IMR-90 (cell line): ENCODE measurements at regions not wholly inside any gene's neighbourhood (a gene's known extent, or its start where the extent isn't known, plus 50 kb on each side); places are given as distances from the start of the nearest gene placed in this dataset.

Experiments
- ATAC-seq: fragments of 200-7000 bp; cut with Tn5 transposase; 2 replicates; pipeline ENCODE4 v1.9.1; 2020; ENCODE audit warnings: low read depth, mild to moderate bottlenecking, moderate library complexity
- BruUV-seq: library from RNA; stranded (reverse); fragments of 400-500 nt; replicated peaks from 2 replicates; lab custom pipeline; 2021; lab: Mats Ljungman, UMichigan
- CTCF ChIA-PET: fragments of 300-600 bp; formaldehyde crosslinking; extraction: SDS; loops from one replicate; lab custom pipeline; 2021; ENCODE audit warnings: antibody characterized with exemption; lab: Yijun Ruan, JAX
- POLR2A ChIA-PET: fragments of 300-600 bp; sonication (Branson Sonifier 250); formaldehyde crosslinking; loops from one replicate; lab custom pipeline; 2022; ENCODE audit warnings: antibody characterized with exemption; ENCODE audit not compliant: unreplicated experiment; lab: Charles Lee
- DNase-seq: peaks from one replicate; pipeline ENCODE4 v3.0.0; 2013
- H2AFZ ChIP-seq: replicated peaks from 2 replicates; pipeline ENCODE3; 2013; ENCODE audit warnings: low read length, mild to moderate bottlenecking; ENCODE audit not compliant: poor library complexity
- H2AK5ac ChIP-seq: 2 replicates; pipeline ENCODE4 v1.6.1; 2013; ENCODE audit warnings: low read depth, low read length, inconsistent platforms
- H2AK9ac ChIP-seq: replicated peaks from 2 replicates; pipeline ENCODE3; 2013; ENCODE audit warnings: mild to moderate bottlenecking, low read depth, low read length, moderate library complexity; ENCODE audit not compliant: poor library complexity
- H2BK120ac ChIP-seq: 2 replicates; pipeline ENCODE4 v1.6.1; 2013; ENCODE audit warnings: low read depth, low read length, inconsistent platforms
- H2BK15ac ChIP-seq: 3 replicates; pipeline ENCODE4 v1.6.1; 2013; ENCODE audit warnings: low read depth, low read length, inconsistent platforms
- H2BK20ac ChIP-seq: 2 replicates; pipeline ENCODE4 v1.6.1; 2013; ENCODE audit warnings: low read depth, mild to moderate bottlenecking, inconsistent platforms, low read length, moderate library complexity
- H2BK5ac ChIP-seq: 2 replicates; pipeline ENCODE4 v1.6.1; 2013; ENCODE audit warnings: mild to moderate bottlenecking, low read depth, low read length, inconsistent platforms; ENCODE audit not compliant: poor library complexity, severe bottlenecking
- H3K14ac ChIP-seq: replicated peaks from 2 replicates; pipeline ENCODE4 v1.6.1; 2013; ENCODE audit warnings: low read depth, low read length, inconsistent platforms
- H3K18ac ChIP-seq: 2 replicates; pipeline ENCODE4 v1.6.1; 2013; ENCODE audit warnings: low read depth, low read length, control low read depth
- H3K23ac ChIP-seq: 2 replicates; pipeline ENCODE4 v1.6.1; 2013; ENCODE audit warnings: low read depth, low read length, inconsistent platforms
- H3K27ac ChIP-seq: 2 replicates; pipeline ENCODE4 v1.5.1; 2013; ENCODE audit warnings: mild to moderate bottlenecking, control low read depth, low read length; ENCODE audit not compliant: insufficient read depth
- H3K27me3 ChIP-seq: 2 replicates; pipeline ENCODE4 v1.6.1; 2013; ENCODE audit warnings: low read length; ENCODE audit not compliant: control insufficient read depth, insufficient read depth
- H3K36me3 ChIP-seq: 2 replicates; pipeline ENCODE4 v1.6.1; 2013; ENCODE audit warnings: low read length, mixed read lengths; ENCODE audit not compliant: control insufficient read depth, insufficient read depth
- H3K4ac ChIP-seq: 2 replicates; pipeline ENCODE4 v1.6.1; 2013; ENCODE audit warnings: low read depth, low read length, inconsistent platforms
- H3K4me1 ChIP-seq: 2 replicates; pipeline ENCODE4 v1.6.1; 2013; ENCODE audit warnings: low read length, mixed read lengths; ENCODE audit not compliant: control insufficient read depth, insufficient read depth
- H3K4me2 ChIP-seq: 2 replicates; pipeline ENCODE4 v1.6.1; 2013; ENCODE audit warnings: low read depth, mild to moderate bottlenecking, control low read depth, low read length, moderate library complexity
- H3K4me3 ChIP-seq: 2 replicates; pipeline ENCODE4 v1.5.1; 2013; ENCODE audit warnings: low read depth, mild to moderate bottlenecking, control low read depth, low read length, moderate library complexity; ENCODE audit not compliant: insufficient read depth
- H3K56ac ChIP-seq: 2 replicates; pipeline ENCODE4 v1.6.1; 2013; ENCODE audit warnings: low read length, inconsistent platforms; ENCODE audit not compliant: insufficient read depth; ENCODE audit errors: extremely low read depth
- H3K79me1 ChIP-seq, 2 experiments: 2 replicates each; pipeline ENCODE4 v1.6.1; 2013; ENCODE audit warnings: low read length in 2 of 2, inconsistent platforms in 1 of 2, low read depth in 1 of 2
- H3K9ac ChIP-seq: 2 replicates; pipeline ENCODE4 v1.6.1; 2013; ENCODE audit warnings: low read depth, low read length, control low read depth
- H3K9me1 ChIP-seq: 2 replicates; pipeline ENCODE4 v1.6.1; 2013; ENCODE audit warnings: low read length, inconsistent platforms; ENCODE audit not compliant: insufficient read depth
- H3K9me3 ChIP-seq: 2 replicates; pipeline ENCODE4 v1.6.1; 2013; ENCODE audit warnings: low read length; ENCODE audit not compliant: control insufficient read depth, insufficient read depth
- H4K20me1 ChIP-seq: 2 replicates; pipeline ENCODE4 v1.6.1; 2013; ENCODE audit warnings: low read length, inconsistent platforms; ENCODE audit not compliant: insufficient read depth
- H4K5ac ChIP-seq: 2 replicates; pipeline ENCODE4 v1.6.1; 2013; ENCODE audit warnings: mild to moderate bottlenecking, low read depth, low read length, control low read depth
- H4K8ac ChIP-seq, 2 experiments: 2 replicates each; pipeline ENCODE4 v1.6.1; 2013; ENCODE audit warnings: low read depth in 2 of 2, low read length in 2 of 2, control low read depth in 1 of 2, inconsistent platforms in 1 of 2
- H4K91ac ChIP-seq: 2 replicates; pipeline ENCODE4 v1.6.1; 2013; ENCODE audit warnings: low read depth, low read length, inconsistent platforms; ENCODE audit not compliant: insufficient read depth
- BHLHE40 ChIP-seq: fragments of 150-350 bp; IDR thresholded peaks from 2 replicates; pipeline ENCODE4 v1.6.1; 2016; ENCODE audit warnings: mild to moderate bottlenecking, low read depth, low read length
- CEBPB ChIP-seq: IDR thresholded peaks from 2 replicates; pipeline ENCODE4 v1.6.1; 2012; ENCODE audit warnings: low read depth, low read length, improper control_type of control experiment
- CHD1 ChIP-seq: IDR thresholded peaks from 2 replicates; pipeline ENCODE4 v1.6.1; 2012; ENCODE audit warnings: low read depth, low read length, improper control_type of control experiment
- CTCF ChIP-seq: conservative IDR thresholded peaks from 2 replicates; pipeline ENCODE4 v1.5.1; 2012; ENCODE audit warnings: mild to moderate bottlenecking, low read depth, low read length, improper control_type of control experiment
- ELK1 ChIP-seq: fragments of 150-350 bp; IDR thresholded peaks from 2 replicates; pipeline ENCODE4 v1.6.1; 2016; ENCODE audit warnings: low read depth, mild to moderate bottlenecking, low read length, moderate library complexity, borderline replicate concordance
- FOS ChIP-seq: fragments of 150-350 bp; IDR thresholded peaks from 2 replicates; pipeline ENCODE4 v1.6.1; 2016; ENCODE audit warnings: low read depth, low read length
- MAFK ChIP-seq: IDR thresholded peaks from 2 replicates; pipeline ENCODE4 v1.6.1; 2012; ENCODE audit warnings: low read depth, low read length, improper control_type of control experiment
- MAZ ChIP-seq: IDR thresholded peaks from 2 replicates; pipeline ENCODE4 v1.6.1; 2012; ENCODE audit warnings: low read depth, mild to moderate bottlenecking, low read length, improper control_type of control experiment, moderate library complexity, borderline replicate concordance
- MXI1 ChIP-seq: IDR thresholded peaks from 2 replicates; pipeline ENCODE4 v1.6.1; 2012; ENCODE audit warnings: low read depth, mild to moderate bottlenecking, low read length, moderate library complexity, borderline replicate concordance
- NFE2L2 ChIP-seq: fragments of 150-350 bp; IDR thresholded peaks from 2 replicates; pipeline ENCODE4 v1.6.1; 2016; ENCODE audit warnings: low read depth, mild to moderate bottlenecking, low read length
- POLR2A ChIP-seq: IDR thresholded peaks from 2 replicates; pipeline ENCODE4 v1.6.1; 2012; ENCODE audit warnings: mild to moderate bottlenecking, low read depth, low read length
- RAD21 ChIP-seq: IDR thresholded peaks from 2 replicates; pipeline ENCODE4 v1.6.1; 2012; ENCODE audit warnings: low read length, improper control_type of control experiment
- RCOR1 ChIP-seq: IDR thresholded peaks from 2 replicates; pipeline ENCODE4 v1.6.1; 2012; ENCODE audit warnings: mild to moderate bottlenecking, low read length, improper control_type of control experiment; ENCODE audit not compliant: insufficient replicate concordance
- RFX5 ChIP-seq: IDR thresholded peaks from 2 replicates; pipeline ENCODE4 v1.8.0; 2012; ENCODE audit warnings: low read depth, mild to moderate bottlenecking, low read length, moderate library complexity
- SMC3 ChIP-seq: fragments of 150-350 bp; IDR thresholded peaks from 2 replicates; pipeline ENCODE4 v1.6.1; 2016; ENCODE audit warnings: low read depth, mild to moderate bottlenecking, antibody characterized with exemption, low read length, moderate library complexity
- USF2 ChIP-seq: fragments of 150-350 bp; IDR thresholded peaks from 2 replicates; pipeline ENCODE4 v1.6.1; 2017; ENCODE audit warnings: mild to moderate bottlenecking, antibody characterized with exemption, low read length, low read depth
- dilution Hi-C: fragments of 300-500 bp; cut with HindIII; formaldehyde crosslinking; loops from one replicate; pipeline ENCODE4 v1.14.3; 2018; ENCODE audit warnings: low sequenced_read_pairs; ENCODE audit not compliant: unreplicated experiment
- in situ Hi-C: fragments of 300-500 bp; cut with MboI; formaldehyde crosslinking; loops from 3 replicates; pipeline ENCODE4 v1.14.3; 2019; ENCODE audit warnings: low sequenced_read_pairs, inconsistent platforms, mixed read lengths
- intact Hi-C: fragments of 100-400 bp; cut with micrococcal nuclease; formaldehyde crosslinking; loops from 2 replicates; pipeline ENCODE4 v1.10.0; 2022

- H2AK9ac ChIP-seq: no peak overlapping the region
- no peak for ATAC-seq
- H3K4ac ChIP-seq: no peak overlapping the region
- H3K36me3 ChIP-seq: no peaks in the 10 kb centered on the region
- H3K9me1 ChIP-seq: no peaks in the 10 kb centered on the region
- H4K8ac ChIP-seq: no peak overlapping the region
- H4K91ac ChIP-seq: no peak overlapping the region
- POLR2A ChIA-PET: no interaction called here
- H2BK20ac ChIP-seq: no peak overlapping the region
- no peaks in the 10 kb centered on the region for H3K27me3 ChIP-seq
- intact Hi-C loops: loop anchor here (5.0 kb wide), 1 partner anchor 691 kb away; no protein-coding TSS in a partner anchor
- no peak overlapping the region for H2AK5ac ChIP-seq
- dilution Hi-C loops: no loop called here
- no peak overlapping the region for H4K5ac ChIP-seq
- in situ Hi-C loops: no loop called here
- CTCF ChIA-PET: no interaction called here
- no peak overlapping the region for H3K18ac ChIP-seq
- no peaks in the 10 kb centered on the region for H3K4me1 ChIP-seq
- no peak overlapping the region for H3K27ac ChIP-seq
- no peak overlapping the region for H2BK120ac ChIP-seq
- H3K9ac ChIP-seq: no peak overlapping the region
- no peak for DNase-seq
- no peaks in the 10 kb centered on the region for H3K79me1 ChIP-seq
- no peak for TF ChIP-seq USF2
- TF ChIP-seq SMC3: no peak
- no peak for TF ChIP-seq CTCF
- no peak for TF ChIP-seq CEBPB
- no peak for TF ChIP-seq RFX5
- TF ChIP-seq MAFK: no peak
- TF ChIP-seq POLR2A: no peak
- no peak for TF ChIP-seq ELK1
- no peak for TF ChIP-seq BHLHE40
- TF ChIP-seq RAD21: no peak
- TF ChIP-seq NFE2L2: no peak
- no peak for TF ChIP-seq FOS
- no peak for TF ChIP-seq RCOR1
- TF ChIP-seq MXI1: no peak
- no peak for TF ChIP-seq MAZ
- no peak for TF ChIP-seq CHD1
- H3K4me3 ChIP-seq: no peak overlapping the region
- no peak overlapping the region for H2AFZ ChIP-seq
- H4K20me1 ChIP-seq: no peaks in the 10 kb centered on the region
- no peak overlapping the region for H3K4me2 ChIP-seq
- H2BK5ac ChIP-seq: no peak overlapping the region
- no peaks in the 10 kb centered on the region for H3K9me3 ChIP-seq
- H2BK15ac ChIP-seq: no peak overlapping the region
- H3K56ac ChIP-seq: no peak overlapping the region
- BruUV-seq: no TSS peak
- H3K23ac ChIP-seq: no peak overlapping the region
- no peak overlapping the region for H3K14ac ChIP-seq
Measured at GRCh38 chr5:126103050-126103449, 320.2 kb upstream of the GRAMD2B start.
